GM12878 (cell line): ENCODE measurements at regions not wholly inside any gene's neighbourhood (a gene's known extent, or its start where the extent isn't known, plus 50 kb on each side); places are given as distances from the start of the nearest gene placed in this dataset.

ENCODE experiments used
- ATAC-seq: fragments of 200-7000 bp; cut with Tn5 transposase; 3 replicates; pipeline ENCODE4 v1.9.1; 2020; ENCODE audit warnings: mild to moderate bottlenecking, moderate library complexity
- BruUV-seq: library from RNA; stranded (reverse); fragments of 400-500 nt; replicated peaks from 2 replicates; lab custom pipeline; 2021; lab: Mats Ljungman, UMichigan
- CTCF ChIA-PET: fragments of 300-600 bp; sonication (Branson Sonifier 250); formaldehyde crosslinking; extraction: SDS; loops from one replicate; lab custom pipeline; 2021; ENCODE audit warnings: inconsistent platforms; lab: Yijun Ruan, JAX
- POLR2A ChIA-PET: fragments of 350-600 bp; formaldehyde crosslinking; extraction: SDS; loops from one replicate; lab custom pipeline; 2021; ENCODE audit warnings: inconsistent platforms; lab: Charles Lee
- RAD21 ChIA-PET: fragments of 300-600 bp; sonication (Branson Sonifier 250); formaldehyde crosslinking; loops from one replicate; lab custom pipeline; 2023; ENCODE audit warnings: antibody characterized with exemption; ENCODE audit not compliant: unreplicated experiment; lab: Charles Lee
- SMC1A ChIA-PET: fragments of 300-600 bp; sonication (Branson Sonifier 250); formaldehyde crosslinking; loops from one replicate; lab custom pipeline; 2023; ENCODE audit not compliant: unreplicated experiment, uncharacterized antibody; lab: Charles Lee
- DNase-seq: peaks from one replicate; pipeline ENCODE4 v3.0.0-alpha.2; 2011; ENCODE audit warnings: low read depth, low spot score
- FAIRE-seq: peaks from 3 replicates; lab custom pipeline; 2011; peaks lifted over from hg19 to GRCh38; lab: Jason Lieb, UNC
- H2AFZ ChIP-seq: 2 replicates; pipeline ENCODE4 v1.6.0; 2011; ENCODE audit warnings: low read depth, low read length, control low read depth; ENCODE audit not compliant: control insufficient read depth
- H3K27ac ChIP-seq: 2 replicates; pipeline ENCODE4 v1.5.1; 2011; ENCODE audit warnings: control low read depth; ENCODE audit not compliant: control insufficient read depth, insufficient read depth
- H3K27me3 ChIP-seq, 2 experiments: replicated peaks in 1 of 2; 2 replicates each; pipeline versions ENCODE4 v1.6.0 to v1.6.1; 2011; ENCODE audit warnings: low read length in 1 of 2; ENCODE audit not compliant: control insufficient read depth in 2 of 2, insufficient read depth in 2 of 2
- H3K36me3 ChIP-seq, 2 experiments: 2 replicates each; pipeline ENCODE4 v1.5.1; 2011; ENCODE audit warnings: low read length in 1 of 2; ENCODE audit not compliant: control insufficient read depth in 2 of 2, insufficient read depth in 2 of 2
- H3K4me1 ChIP-seq: 2 replicates; pipeline ENCODE4 v1.6.1; 2011; ENCODE audit warnings: mild to moderate bottlenecking, low read length, moderate library complexity, mixed read lengths; ENCODE audit not compliant: control insufficient read depth, insufficient read depth
- H3K4me2 ChIP-seq: 2 replicates; pipeline ENCODE4 v1.6.0; 2011; ENCODE audit warnings: control low read depth; ENCODE audit not compliant: control insufficient read depth, insufficient read depth
- H3K4me3 ChIP-seq: fragments of 200-600 bp; sonication (generic); 2 replicates; pipeline ENCODE4 v1.5.1; 2016
- H3K79me2 ChIP-seq: 2 replicates; pipeline ENCODE4 v1.6.0; 2011; ENCODE audit warnings: low read length; ENCODE audit not compliant: control insufficient read depth, insufficient read depth
- H3K9ac ChIP-seq: 2 replicates; pipeline ENCODE4 v1.8.0; 2011; ENCODE audit warnings: low read length, control low read depth, mixed read lengths; ENCODE audit not compliant: control insufficient read depth, insufficient read depth
- H3K9me3 ChIP-seq: replicated peaks from 3 replicates; pipeline ENCODE4 v1.5.1; 2011; ENCODE audit warnings: mild to moderate bottlenecking, low read length; ENCODE audit not compliant: control insufficient read depth, insufficient read depth
- H4K20me1 ChIP-seq: 2 replicates; pipeline ENCODE4 v1.6.0; 2011; ENCODE audit not compliant: control insufficient read depth, insufficient read depth
- BHLHE40 ChIP-seq, 2 experiments: fragments of 450-650 bp in 1 of 2; IDR thresholded peaks; 2 replicates each; pipeline ENCODE4 v1.6.1; 2011 to 2017; ENCODE audit warnings: low read depth in 2 of 2, borderline replicate concordance in 1 of 2, improper control_type of control experiment in 1 of 2, low read length in 1 of 2, mild to moderate bottlenecking in 1 of 2
- CBFB ChIP-seq: IDR thresholded peaks from 2 replicates; pipeline ENCODE4 v1.6.1; 2016; ENCODE audit warnings: antibody characterized with exemption, low read depth
- CBX5 ChIP-seq: sonication (generic); IDR thresholded peaks from 2 replicates; pipeline ENCODE4 v1.6.1; 2016; ENCODE audit warnings: low read depth, moderate library complexity, mild to moderate bottlenecking, inconsistent platforms
- ESRRA ChIP-seq: IDR thresholded peaks from 2 replicates; pipeline ENCODE4 v1.6.1; 2012; ENCODE audit warnings: mild to moderate bottlenecking, low read length, improper control_type of control experiment
- FOS ChIP-seq: IDR thresholded peaks from 3 replicates; pipeline ENCODE4 v1.6.1; 2011; ENCODE audit warnings: borderline replicate concordance; ENCODE audit not compliant: insufficient read length; ENCODE audit errors: extremely low read depth
- FOXK2 ChIP-seq: fragments of 450-650 bp; IDR thresholded peaks from 2 replicates; pipeline ENCODE4 v1.6.1; 2017; ENCODE audit warnings: mild to moderate bottlenecking, moderate library complexity
- HDGF ChIP-seq: fragments of 450-650 bp; IDR thresholded peaks from 2 replicates; pipeline ENCODE4 v1.6.1; 2016; ENCODE audit warnings: antibody characterized with exemption
- IKZF2 ChIP-seq, 2 experiments: fragments of 450-650 bp; IDR thresholded peaks; 2 replicates each; pipeline ENCODE4 v1.6.1; 2017; ENCODE audit warnings: mild to moderate bottlenecking in 2 of 2, moderate library complexity in 2 of 2
- KLF5 ChIP-seq: fragments of 450-650 bp; IDR thresholded peaks from 2 replicates; pipeline ENCODE4 v1.6.1; 2014; ENCODE audit warnings: mild to moderate bottlenecking; ENCODE audit not compliant: partially characterized antibody
- LARP7 ChIP-seq: fragments of 450-650 bp; IDR thresholded peaks from 2 replicates; pipeline ENCODE4 v1.6.1; 2017; ENCODE audit warnings: mild to moderate bottlenecking
- NFIC ChIP-seq: IDR thresholded peaks from 2 replicates; pipeline ENCODE4 v1.6.1; 2012; ENCODE audit warnings: low read depth, mild to moderate bottlenecking, inconsistent platforms, low read length, moderate library complexity
- RAD21 ChIP-seq: IDR thresholded peaks from 2 replicates; pipeline ENCODE4 v1.6.1; 2011; ENCODE audit warnings: mild to moderate bottlenecking, low read depth, low read length, moderate library complexity; ENCODE audit not compliant: insufficient read depth
- RUNX3 ChIP-seq: IDR thresholded peaks from 2 replicates; pipeline ENCODE4 v1.6.1; 2012; ENCODE audit warnings: low read length, inconsistent platforms
- SIN3A ChIP-seq: IDR thresholded peaks from 2 replicates; pipeline ENCODE4 v1.6.1; 2012; ENCODE audit warnings: low read depth, low read length, improper control_type of control experiment
- SMARCA5 ChIP-seq: fragments of 450-650 bp; IDR thresholded peaks from 2 replicates; pipeline ENCODE4 v1.6.1; 2017; ENCODE audit warnings: mild to moderate bottlenecking
- SPI1 ChIP-seq: IDR thresholded peaks from 2 replicates; pipeline ENCODE4 v1.6.1; 2011; ENCODE audit warnings: low read depth, mild to moderate bottlenecking, low read length, moderate library complexity, borderline replicate concordance; ENCODE audit not compliant: insufficient read depth
- STAT1 ChIP-seq: fragments of 450-650 bp; conservative IDR thresholded peaks from 2 replicates; pipeline ENCODE4 v1.6.1; 2014; ENCODE audit warnings: antibody characterized with exemption, mild to moderate bottlenecking
- TAF1 ChIP-seq: IDR thresholded peaks from 2 replicates; pipeline ENCODE4 v1.6.1; 2011; ENCODE audit warnings: mild to moderate bottlenecking, low read depth, low read length, borderline replicate concordance
- ZNF207 ChIP-seq: fragments of 450-650 bp; IDR thresholded peaks from 2 replicates; pipeline ENCODE4 v1.6.1; 2014; ENCODE audit warnings: antibody characterized with exemption, mild to moderate bottlenecking, borderline replicate concordance
- ZNF24 ChIP-seq: fragments of 450-650 bp; IDR thresholded peaks from 2 replicates; pipeline ENCODE4 v1.6.1; 2017; ENCODE audit warnings: antibody characterized with exemption, mild to moderate bottlenecking
- ZNF274 ChIP-seq: IDR thresholded peaks from one replicate; pipeline ENCODE4 v1.8.0; 2011; ENCODE audit not compliant: insufficient read length, insufficient read depth
- ZNF622 ChIP-seq: fragments of 450-650 bp; IDR thresholded peaks from 2 replicates; pipeline ENCODE4 v1.6.1; 2017; ENCODE audit warnings: mild to moderate bottlenecking, inconsistent platforms
- WGBS: methylation state at CpG from one replicate; pipeline ENCODE4 v1.1.6; 2016; ENCODE audit warnings: low lambda C conversion rate; ENCODE audit not compliant: insufficient replicate concordance, insufficient coverage; ENCODE audit errors: missing lambda C conversion rate; 5-methylcytosine and 5-hydroxymethylcytosine counted together
- in situ Hi-C: fragments of 300-500 bp; cut with MboI; formaldehyde crosslinking; loops from 9 replicates; pipeline ENCODE4 v1.14.3; 2018; ENCODE audit warnings: mixed read lengths
- intact Hi-C: fragments of 100-400 bp; cut with micrococcal nuclease; formaldehyde crosslinking; loops from one replicate; pipeline ENCODE4 v1.14.2; 2022; ENCODE audit not compliant: unreplicated experiment

DNA sequence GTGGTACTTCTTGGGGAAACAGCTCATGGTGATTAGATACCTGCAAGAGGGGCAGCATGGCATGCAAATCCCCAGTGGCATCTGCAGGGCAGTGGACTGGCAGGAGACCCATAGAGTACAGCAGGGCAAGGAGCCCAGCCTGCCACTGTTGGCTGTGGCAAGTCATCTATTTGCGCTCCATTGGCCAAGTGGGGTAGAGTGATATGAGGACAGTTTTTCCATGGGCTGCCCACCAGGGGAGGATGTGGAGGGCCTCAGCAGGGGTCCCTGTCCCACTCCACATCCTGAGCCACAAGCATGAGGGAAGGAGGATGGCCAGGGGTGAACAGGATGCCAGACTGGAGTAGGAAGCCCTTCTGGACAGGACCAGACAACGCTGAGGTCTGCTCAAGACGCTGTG lies 50.9 kb upstream of the OTOF start:
- intact Hi-C loops: no loop called here
- H3K36me3 ChIP-seq: no peaks in the 10 kb centered on the region
- SMC1A ChIA-PET: no interaction called here
- no peak overlapping the region for H3K4me3 ChIP-seq
- no peaks in the 10 kb centered on the region for H3K4me1 ChIP-seq
- peaks cover 0 to 3% of the 10 kb centered on the region in 2 experiments; a peak in 1 of 4 replicates for H3K27me3 ChIP-seq
- H4K20me1 ChIP-seq: no peaks in the 10 kb centered on the region
- CTCF ChIA-PET: no interaction called here
- H3K79me2 ChIP-seq: no peaks in the 10 kb centered on the region
- no peak for TF ChIP-seq NFIC
- no peak for TF ChIP-seq ZNF24
- TF ChIP-seq ZNF274: no peak
- TF ChIP-seq SPI1: no peak
- TF ChIP-seq ZNF207: no peak
- H3K27ac ChIP-seq: no peak overlapping the region
- no peak for ATAC-seq
- RAD21 ChIA-PET: no interaction called here
- H3K4me2 ChIP-seq: no peak overlapping the region
- DNase-seq: no peak
- in situ Hi-C loops: no loop called here
- no TSS peak for BruUV-seq
- H2AFZ ChIP-seq: no peak overlapping the region
- H3K9ac ChIP-seq: no peak overlapping the region
- H3K9me3 ChIP-seq: no peaks in the 10 kb centered on the region
- POLR2A ChIA-PET: interaction anchor here (0.5 kb wide), 1 partner anchor 422 kb away, joined by 6 read pairs; no protein-coding TSS in a partner anchor
- 51% methylated on average over 3 of the region's 3 CpGs for WGBS
- no peak for FAIRE-seq

- DNase-seq (no peak), ATAC-seq (no peak), FAIRE-seq (no peak)
- peaks cover 0 to 3% of the 10 kb centered on the region in 2 experiments; a peak in 1 of 4 replicates for H3K27me3 ChIP-seq
- no peaks in the 10 kb centered on the region for H3K4me1 ChIP-seq
- no peak overlapping the region for H3K9ac ChIP-seq
- no peak overlapping the region for H3K4me3 ChIP-seq
- no peaks in the 10 kb centered on the region for H3K79me2 ChIP-seq
- intact Hi-C loops (no loop called here), in situ Hi-C loops (no loop called here)
- H4K20me1 ChIP-seq: no peaks in the 10 kb centered on the region
- ChIA-PET POLR2A (interaction anchor here (0.5 kb wide), 1 partner anchor 421 kb away, joined by 6 read pairs; no protein-coding TSS in a partner anchor), SMC1A (no interaction called here), CTCF (no interaction called here), RAD21 (no interaction called here)
- H3K9me3 ChIP-seq: no peaks in the 10 kb centered on the region
- no peak overlapping the region for H3K4me2 ChIP-seq
- no TSS peak for BruUV-seq
- no peak overlapping the region for H3K27ac ChIP-seq
- H2AFZ ChIP-seq: no peak overlapping the region
- H3K36me3 ChIP-seq: no peaks in the 10 kb centered on the region
- 19% methylated on average over 11 of the region's 11 CpGs for WGBS
- TF ChIP-seq TAF1: no peak
- TF ChIP-seq SIN3A: no peak
- no peak for TF ChIP-seq ZNF622
- TF ChIP-seq IKZF2 (IDR thresholded peaks at IDR 0.05): no peak
- TF ChIP-seq ESRRA: no peak
- TF ChIP-seq RUNX3: no peak
- no peak for TF ChIP-seq RAD21
- no peak for TF ChIP-seq CBX5
- no peak for TF ChIP-seq SMARCA5
- TF ChIP-seq FOXK2: no peak
- TF ChIP-seq BHLHE40 (IDR thresholded peaks at IDR 0.05; ENCODE audit: borderline replicate concordance in 1 of 2, low read depth in 2 of 2, low read length in 1 of 2): no peak
- TF ChIP-seq LARP7: no peak
- TF ChIP-seq KLF5: no peak
- no peak for TF ChIP-seq NFIC
- no peak for TF ChIP-seq FOS
- no peak for TF ChIP-seq HDGF
- no peak for TF ChIP-seq STAT1
- no peak for TF ChIP-seq CBFB
These were observed 50.0 kb upstream of the OTOF start for GRCh38 chr2:26527726-26528585.
